ENCODE measurements at regions not wholly inside any gene's neighbourhood (a gene's known extent, or its start where the extent isn't known, plus 50 kb on each side); places are given as distances from the start of the nearest gene placed in this dataset.

GRCh38 chr3:115488409-115488808 is 134.9 kb upstream of the GAP43 start:
- Histone ChIP-seq H3K4me3 (no peak overlapping the region), H3K9ac (ENCODE audit: low read depth in 2 of 2, low read length in 2 of 2) (no peak overlapping the region), H3K9me3 (no peaks in the 10 kb centered on the region), H3K27ac (no peak overlapping the region), H3K27me3 (no peaks in the 10 kb centered on the region), H3K4me1 (no peaks in the 10 kb centered on the region), H3K36me3 (no peaks in the 10 kb centered on the region)
- no peak for DNase-seq
- intact Hi-C loops (cut with DNase I) = no loop called here
- TF ChIP-seq, protein P1, sequence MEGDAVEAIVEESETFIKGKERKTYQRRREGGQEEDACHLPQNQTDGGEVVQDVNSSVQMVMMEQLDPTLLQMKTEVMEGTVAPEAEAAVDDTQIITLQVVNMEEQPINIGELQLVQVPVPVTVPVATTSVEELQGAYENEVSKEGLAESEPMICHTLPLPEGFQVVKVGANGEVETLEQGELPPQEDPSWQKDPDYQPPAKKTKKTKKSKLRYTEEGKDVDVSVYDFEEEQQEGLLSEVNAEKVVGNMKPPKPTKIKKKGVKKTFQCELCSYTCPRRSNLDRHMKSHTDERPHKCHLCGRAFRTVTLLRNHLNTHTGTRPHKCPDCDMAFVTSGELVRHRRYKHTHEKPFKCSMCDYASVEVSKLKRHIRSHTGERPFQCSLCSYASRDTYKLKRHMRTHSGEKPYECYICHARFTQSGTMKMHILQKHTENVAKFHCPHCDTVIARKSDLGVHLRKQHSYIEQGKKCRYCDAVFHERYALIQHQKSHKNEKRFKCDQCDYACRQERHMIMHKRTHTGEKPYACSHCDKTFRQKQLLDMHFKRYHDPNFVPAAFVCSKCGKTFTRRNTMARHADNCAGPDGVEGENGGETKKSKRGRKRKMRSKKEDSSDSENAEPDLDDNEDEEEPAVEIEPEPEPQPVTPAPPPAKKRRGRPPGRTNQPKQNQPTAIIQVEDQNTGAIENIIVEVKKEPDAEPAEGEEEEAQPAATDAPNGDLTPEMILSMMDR (IDR thresholded peaks at IDR 0.05) = no peak

DNA sequence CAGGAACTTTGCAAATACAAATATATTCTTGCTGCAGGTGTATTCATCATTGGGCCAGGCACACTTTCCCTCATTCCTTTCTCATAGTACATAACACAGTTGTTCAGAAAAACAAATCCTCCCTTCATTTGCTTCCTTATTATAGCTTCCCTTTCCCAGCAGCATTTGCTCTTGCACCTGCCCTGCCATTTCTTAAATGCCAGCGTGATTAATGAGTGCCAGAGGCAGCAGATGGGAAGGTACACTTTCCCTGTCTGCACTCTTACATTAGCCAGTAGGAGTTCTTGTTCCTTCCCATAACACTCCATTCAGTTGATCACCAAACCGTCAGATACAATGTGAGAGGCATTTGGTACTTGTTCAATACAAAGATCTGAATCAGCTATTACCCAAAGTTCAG is 128.5 kb upstream of the GAP43 start:
- intact Hi-C loops (cut with DNase I) = no loop called here
- H3K27me3 ChIP-seq = no peaks in the 10 kb centered on the region
- H3K27ac ChIP-seq = no peak overlapping the region
- no peaks in the 10 kb centered on the region for H3K36me3 ChIP-seq
- no peak overlapping the region for H3K4me3 ChIP-seq
- H3K9me3 ChIP-seq = no peaks in the 10 kb centered on the region
- no peak overlapping the region for H3K9ac ChIP-seq (ENCODE audit: low read depth in 2 of 2, low read length in 2 of 2)
- TF ChIP-seq, protein P1 (IDR thresholded peaks at IDR 0.05) = no peak
- H3K4me1 ChIP-seq = no peaks in the 10 kb centered on the region
- DNase-seq = no peak

GRCh38 chr3:115498421-115498820 is 124.9 kb upstream of the GAP43 start:
- intact Hi-C loops (cut with DNase I) = no loop called here

DNA sequence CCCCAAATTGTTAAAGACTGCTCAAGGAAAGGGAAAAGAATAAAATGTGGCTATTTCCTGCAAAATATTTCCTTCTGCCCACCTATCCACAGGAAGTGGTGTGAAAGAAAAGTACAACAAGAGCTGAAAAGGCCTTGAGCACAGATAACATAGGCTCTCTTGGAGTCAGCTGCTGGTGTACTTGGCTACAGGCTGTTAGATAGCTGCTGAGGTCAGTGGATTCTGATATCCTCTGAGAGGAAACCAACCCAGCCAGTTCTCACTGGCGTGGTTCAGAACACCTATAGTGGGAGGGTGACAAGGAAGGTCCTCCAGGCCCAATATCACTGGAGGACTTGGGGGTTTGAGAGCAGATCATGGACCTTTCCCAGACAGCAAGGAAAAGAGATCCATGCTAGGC is 124.4 kb upstream of the GAP43 start:
- TF ChIP-seq, protein P1 (IDR thresholded peaks at IDR 0.05) = no peak

More at GRCh38 chr3:115498421-115498820, 124.9 kb upstream of the GAP43 start:
- Histone ChIP-seq H3K9me3 (no peaks in the 10 kb centered on the region), H3K4me3 (no peak overlapping the region), H3K4me1 (no peaks in the 10 kb centered on the region), H3K27ac (no peak overlapping the region), H3K9ac (ENCODE audit: low read depth in 2 of 2, low read length in 2 of 2) (no peak overlapping the region), H3K27me3 (no peaks in the 10 kb centered on the region), H3K36me3 (no peaks in the 10 kb centered on the region)
- DNase-seq = no peak
- TF ChIP-seq, protein P1 (IDR thresholded peaks at IDR 0.05) = no peak

GRCh38 chr3:115499666-115500065 is 123.6 kb upstream of the GAP43 start:
- intact Hi-C loops (cut with DNase I) = no loop called here
- TF ChIP-seq, protein P1 (IDR thresholded peaks at IDR 0.05) = no peak
- Histone ChIP-seq H3K9ac (ENCODE audit: low read depth in 2 of 2, low read length in 2 of 2) (no peak overlapping the region), H3K27ac (no peak overlapping the region), H3K9me3 (no peaks in the 10 kb centered on the region), H3K36me3 (no peaks in the 10 kb centered on the region), H3K27me3 (no peaks in the 10 kb centered on the region), H3K4me1 (no peaks in the 10 kb centered on the region), H3K4me3 (no peak overlapping the region)
- no peak for DNase-seq

More for the DNA sequence above, 124.4 kb upstream of the GAP43 start:
- no peak for DNase-seq
- Histone ChIP-seq H3K9me3 (no peaks in the 10 kb centered on the region), H3K27ac (no peak overlapping the region), H3K9ac (ENCODE audit: low read depth in 2 of 2, low read length in 2 of 2) (no peak overlapping the region), H3K4me1 (no peaks in the 10 kb centered on the region), H3K4me3 (no peak overlapping the region), H3K27me3 (no peaks in the 10 kb centered on the region), H3K36me3 (no peaks in the 10 kb centered on the region)
- intact Hi-C loops (cut with DNase I) = no loop called here

DNA sequence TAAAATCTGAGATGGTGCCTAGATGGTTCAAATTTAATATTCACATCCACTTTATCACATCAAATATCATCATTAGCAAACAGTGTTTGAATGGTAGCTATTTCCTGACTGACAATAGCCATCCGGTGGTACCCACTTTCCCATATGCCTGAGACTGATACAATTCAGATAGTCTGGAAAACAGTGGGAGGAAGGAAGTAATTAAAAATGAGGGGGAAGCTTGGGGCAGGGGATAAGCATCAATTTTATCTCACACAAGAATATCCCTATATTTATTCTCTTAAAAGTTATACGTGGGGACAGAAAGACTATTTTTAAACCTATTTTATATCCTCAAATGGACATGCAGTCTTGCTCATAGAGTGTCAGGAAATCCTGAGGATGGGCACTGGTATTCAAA is 122.5 kb upstream of the GAP43 start:
- intact Hi-C loops (cut with DNase I) = no loop called here
- H3K9ac ChIP-seq (ENCODE audit: low read depth in 2 of 2, low read length in 2 of 2) = no peak overlapping the region
- DNase-seq = no peak
- H3K27ac ChIP-seq = no peak overlapping the region
- no peaks in the 10 kb centered on the region for H3K9me3 ChIP-seq
- H3K36me3 ChIP-seq = no peaks in the 10 kb centered on the region
- no peak overlapping the region for H3K4me3 ChIP-seq
- TF ChIP-seq, protein P1 (IDR thresholded peaks at IDR 0.05) = no peak
- H3K4me1 ChIP-seq = no peaks in the 10 kb centered on the region
- H3K27me3 ChIP-seq = no peaks in the 10 kb centered on the region

All from colonic mucosa (tissue), 4 donors.